ENCODE measurements at regions not wholly inside any gene's neighbourhood (a gene's known extent, or its start where the extent isn't known, plus 50 kb on each side); places are given as distances from the start of the nearest gene placed in this dataset.

- peak; percentile 28 to 65 (median 51) for TF ChIP-seq CTCF (IDR thresholded peaks at IDR 0.05 in 4 of 5, conservative IDR thresholded peaks at IDR 0.05 in 1 of 5)
- TF ChIP-seq POLR2A (IDR thresholded peaks at IDR 0.05): no peak
Observed at GRCh38 chr2:6352906-6353515, 512.7 kb downstream of the CMPK2 start.

All from gastrocnemius medialis (tissue), 4 donors.